MM.1S (cell line): ENCODE measurements at regions not wholly inside any gene's neighbourhood (a gene's known extent, or its start where the extent isn't known, plus 50 kb on each side); places are given as distances from the start of the nearest gene placed in this dataset.

Experiments
- DNase-seq: peaks from one replicate; pipeline ENCODE4 v3.0.0-alpha.2; 2015
- H2AFZ ChIP-seq: fragments of 300-600 bp; sonication (generic); 2 replicates; pipeline ENCODE4 v1.6.0; 2016; ENCODE audit warnings: antibody characterized with exemption, low read length
- H3F3A ChIP-seq: fragments of 300-600 bp; sonication (generic); 2 replicates; pipeline ENCODE4 v1.6.1; 2016; ENCODE audit warnings: mild to moderate bottlenecking, antibody characterized with exemption, low read length, moderate library complexity, mixed read lengths; ENCODE audit not compliant: insufficient read depth
- H3K27ac ChIP-seq: fragments of 300-600 bp; sonication (generic); 2 replicates; pipeline ENCODE4 v1.5.1; 2016; ENCODE audit warnings: mild to moderate bottlenecking, low read length
- H3K27me3 ChIP-seq: fragments of 300-600 bp; sonication (generic); replicated peaks from 2 replicates; pipeline ENCODE4 v1.6.0; 2016; ENCODE audit warnings: low read length; ENCODE audit not compliant: insufficient read depth
- H3K36me3 ChIP-seq: fragments of 300-600 bp; sonication (generic); replicated peaks from 2 replicates; pipeline ENCODE4 v1.6.1; 2016; ENCODE audit warnings: mild to moderate bottlenecking, low read length, mixed read lengths; ENCODE audit not compliant: insufficient read depth
- H3K4me1 ChIP-seq: fragments of 300-600 bp; sonication (generic); 2 replicates; pipeline ENCODE4 v1.6.1; 2016; ENCODE audit warnings: low read length, mixed read lengths
- H3K4me2 ChIP-seq: fragments of 300-600 bp; sonication (generic); 2 replicates; pipeline ENCODE4 v1.6.0; 2016; ENCODE audit warnings: low read depth, low read length
- H3K4me3 ChIP-seq: fragments of 300-600 bp; sonication (generic); 2 replicates; pipeline ENCODE4 v1.5.1; 2016; ENCODE audit warnings: low read length, mixed read lengths
- H3K79me2 ChIP-seq: fragments of 300-600 bp; sonication (generic); 2 replicates; pipeline ENCODE4 v1.6.1; 2016; ENCODE audit warnings: mixed run types, low read length, mixed read lengths
- H3K9ac ChIP-seq: fragments of 300-600 bp; sonication (generic); 2 replicates; pipeline ENCODE4 v1.6.1; 2016; ENCODE audit warnings: low read length, mixed read lengths
- H3K9me2 ChIP-seq: fragments of 300-600 bp; sonication (generic); replicated peaks from 2 replicates; pipeline ENCODE4 v1.6.1; 2016; ENCODE audit warnings: mild to moderate bottlenecking, low read length, mixed read lengths; ENCODE audit not compliant: insufficient read depth
- H3K9me3 ChIP-seq: fragments of 300-600 bp; sonication (generic); replicated peaks from 2 replicates; pipeline ENCODE4 v1.6.1; 2016; ENCODE audit warnings: mild to moderate bottlenecking, low read length, mixed read lengths; ENCODE audit not compliant: insufficient read depth
- H4K20me1 ChIP-seq: fragments of 300-600 bp; sonication (generic); 2 replicates; pipeline ENCODE4 v1.6.1; 2016; ENCODE audit warnings: mild to moderate bottlenecking, low read length, moderate library complexity, mixed read lengths; ENCODE audit not compliant: insufficient read depth
- EZH2 ChIP-seq: fragments of 300-600 bp; sonication (generic); optimal IDR thresholded peaks from 2 replicates; pipeline ENCODE3; 2017; ENCODE audit warnings: low read depth, mild to moderate bottlenecking, antibody characterized with exemption, low read length, mixed read lengths
- EZH2phosphoT487 ChIP-seq: fragments of 300-600 bp; sonication (generic); IDR thresholded peaks from 2 replicates; pipeline ENCODE4 v1.6.1; 2018; ENCODE audit warnings: antibody characterized with exemption, low read length
- TF ChIP-seq, protein P1 (sequence below): fragments of 300-600 bp; sonication (generic); IDR thresholded peaks from 2 replicates; pipeline ENCODE4 v1.5.1; 2016; ENCODE audit warnings: antibody characterized with exemption, low read length, mixed read lengths

DNA sequence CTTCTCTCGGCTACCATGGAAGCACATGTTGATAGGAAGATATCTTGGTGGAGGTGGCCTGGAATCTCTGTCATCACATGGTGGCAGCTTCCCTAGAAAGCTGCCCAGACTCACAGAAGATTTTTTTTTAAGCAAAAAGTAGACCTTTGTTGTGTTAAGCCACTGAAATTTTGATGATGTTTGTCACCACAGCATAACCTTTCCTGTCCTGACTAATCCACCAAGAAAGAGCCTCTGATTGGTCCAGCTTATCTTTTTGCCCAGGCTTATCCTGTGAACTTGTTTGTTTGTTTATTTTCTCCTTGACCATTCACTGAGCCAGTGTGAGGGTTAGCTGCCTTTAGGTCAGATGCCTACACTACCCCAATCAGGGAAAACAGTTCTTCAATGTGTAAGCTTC, 96.5 kb upstream of the LHX1 start:
- Histone ChIP-seq H3K9ac (no peak overlapping the region), H4K20me1 (no peaks in the 10 kb centered on the region), H3K79me2 (no peaks in the 10 kb centered on the region), H3F3A (no peaks in the 10 kb centered on the region), H3K4me3 (no peak overlapping the region), H3K4me1 (no peaks in the 10 kb centered on the region), H3K27me3 (peaks cover 5% of the 10 kb centered on the region; the same call in 1 of the 2 replicates), H3K9me2 (no peaks in the 10 kb centered on the region), H3K36me3 (no peaks in the 10 kb centered on the region), H3K9me3 (no peaks in the 10 kb centered on the region), H3K27ac (no peak overlapping the region), H2AFZ (no peak overlapping the region), H3K4me2 (no peak overlapping the region)
- TF ChIP-seq EZH2 (no peak), EZH2phosphoT487 (no peak)
- TF ChIP-seq, protein P1, sequence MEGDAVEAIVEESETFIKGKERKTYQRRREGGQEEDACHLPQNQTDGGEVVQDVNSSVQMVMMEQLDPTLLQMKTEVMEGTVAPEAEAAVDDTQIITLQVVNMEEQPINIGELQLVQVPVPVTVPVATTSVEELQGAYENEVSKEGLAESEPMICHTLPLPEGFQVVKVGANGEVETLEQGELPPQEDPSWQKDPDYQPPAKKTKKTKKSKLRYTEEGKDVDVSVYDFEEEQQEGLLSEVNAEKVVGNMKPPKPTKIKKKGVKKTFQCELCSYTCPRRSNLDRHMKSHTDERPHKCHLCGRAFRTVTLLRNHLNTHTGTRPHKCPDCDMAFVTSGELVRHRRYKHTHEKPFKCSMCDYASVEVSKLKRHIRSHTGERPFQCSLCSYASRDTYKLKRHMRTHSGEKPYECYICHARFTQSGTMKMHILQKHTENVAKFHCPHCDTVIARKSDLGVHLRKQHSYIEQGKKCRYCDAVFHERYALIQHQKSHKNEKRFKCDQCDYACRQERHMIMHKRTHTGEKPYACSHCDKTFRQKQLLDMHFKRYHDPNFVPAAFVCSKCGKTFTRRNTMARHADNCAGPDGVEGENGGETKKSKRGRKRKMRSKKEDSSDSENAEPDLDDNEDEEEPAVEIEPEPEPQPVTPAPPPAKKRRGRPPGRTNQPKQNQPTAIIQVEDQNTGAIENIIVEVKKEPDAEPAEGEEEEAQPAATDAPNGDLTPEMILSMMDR: no peak
- DNase-seq: no peak

- Histone ChIP-seq H3K9me3 (no peaks in the 10 kb centered on the region), H3K4me2 (no peak overlapping the region), H3K4me1 (no peaks in the 10 kb centered on the region), H3K79me2 (no peaks in the 10 kb centered on the region), H4K20me1 (no peaks in the 10 kb centered on the region), H3K27ac (no peak overlapping the region), H3K9me2 (no peaks in the 10 kb centered on the region), H2AFZ (no peak overlapping the region), H3K36me3 (no peaks in the 10 kb centered on the region), H3K27me3 (peaks cover 5% of the 10 kb centered on the region; the same call in 1 of the 2 replicates), H3K4me3 (no peak overlapping the region), H3F3A (no peaks in the 10 kb centered on the region), H3K9ac (no peak overlapping the region)
- DNase-seq: no peak
- TF ChIP-seq, protein P1: no peak
- TF ChIP-seq EZH2phosphoT487 (no peak), EZH2 (no peak)
Observed at GRCh38 chr17:36842231-36842819, 95.0 kb upstream of the LHX1 start.

- no peaks in the 10 kb centered on the region for H3K9me3 ChIP-seq
- H3K79me2 ChIP-seq: no peaks in the 10 kb centered on the region
- H3K27me3 ChIP-seq: peaks cover 5% of the 10 kb centered on the region; the same call in 1 of the 2 replicates
- no peak for DNase-seq
- H3K4me2 ChIP-seq: no peak overlapping the region
- H3F3A ChIP-seq: no peaks in the 10 kb centered on the region
- H2AFZ ChIP-seq: no peak overlapping the region
- H3K9ac ChIP-seq: no peak overlapping the region
- no peak overlapping the region for H3K27ac ChIP-seq
- no peak overlapping the region for H3K4me3 ChIP-seq
- H3K4me1 ChIP-seq: no peaks in the 10 kb centered on the region
- H3K9me2 ChIP-seq: no peaks in the 10 kb centered on the region
- no peaks in the 10 kb centered on the region for H4K20me1 ChIP-seq
- H3K36me3 ChIP-seq: no peaks in the 10 kb centered on the region
- TF ChIP-seq EZH2: no peak
- no peak for TF ChIP-seq EZH2phosphoT487
- TF ChIP-seq, protein P1: no peak
Observed at GRCh38 chr17:36842963-36843558, 94.2 kb upstream of the LHX1 start.
